A673 (cell line): ENCODE measurements at regions not wholly inside any gene's neighbourhood (a gene's known extent, or its start where the extent isn't known, plus 50 kb on each side); places are given as distances from the start of the nearest gene placed in this dataset.
"Not testable (repeated sequence)": the region's sequence is repeated elsewhere in the genome, so short reads cannot be mapped to it uniquely, and the experiment has no call there.

ENCODE experiments used
- CTCF ChIP-seq: fragments of 300-800, 200-600 bp; sonication (generic); conservative IDR thresholded peaks from 2 replicates; pipeline ENCODE4 v1.5.1; 2017; ENCODE audit warnings: low read depth, mild to moderate bottlenecking, antibody characterized with exemption, low read length, moderate library complexity, mixed read lengths
- EZH2 ChIP-seq: fragments of 200-600 bp; sonication (generic); IDR thresholded peaks from 2 replicates; pipeline ENCODE4 v1.6.1; 2017; ENCODE audit warnings: borderline replicate concordance, low read depth, mild to moderate bottlenecking, mixed read lengths, antibody characterized with exemption, low read length; ENCODE audit not compliant: poor library complexity, severe bottlenecking

GRCh38 chr2:111478335-111478734 lies 357.6 kb downstream of the BCL2L11 start:
- TF ChIP-seq CTCF, EZH2: not testable (repeated sequence)
